ENCODE measurements at regions not wholly inside any gene's neighbourhood (a gene's known extent, or its start where the extent isn't known, plus 50 kb on each side); places are given as distances from the start of the nearest gene placed in this dataset.

DNA sequence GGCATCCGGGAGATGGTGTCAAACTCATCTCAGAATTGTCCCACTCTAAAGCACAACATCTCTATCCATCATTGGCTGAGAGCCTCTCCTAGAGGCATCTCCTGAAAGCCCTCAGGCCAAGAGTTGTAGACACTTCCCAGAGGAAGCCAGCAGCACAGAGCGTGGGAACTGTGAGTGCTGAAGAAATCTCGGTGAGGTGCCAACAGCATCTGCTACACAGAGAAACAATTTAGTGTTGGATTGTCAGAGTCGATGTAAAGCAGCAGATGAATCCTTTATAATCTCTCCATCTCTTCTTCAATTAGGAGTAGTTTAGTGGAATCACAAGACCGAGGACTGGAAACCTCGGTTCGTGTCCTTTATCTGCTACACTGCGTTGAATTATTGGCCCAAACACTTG is 172.2 kb downstream of the C7orf25 start:
- no peak for DNase-seq (ENCODE audit: extremely low read depth, insufficient read length)
- H3K4me3 ChIP-seq (replicated peaks; ENCODE audit: low read depth, low read length), result no peak overlapping the region
- H3K27me3 ChIP-seq (replicated peaks; ENCODE audit: control insufficient read depth, insufficient read depth, low read length), result no peaks in the 10 kb centered on the region
- TF ChIP-seq, protein P1, sequence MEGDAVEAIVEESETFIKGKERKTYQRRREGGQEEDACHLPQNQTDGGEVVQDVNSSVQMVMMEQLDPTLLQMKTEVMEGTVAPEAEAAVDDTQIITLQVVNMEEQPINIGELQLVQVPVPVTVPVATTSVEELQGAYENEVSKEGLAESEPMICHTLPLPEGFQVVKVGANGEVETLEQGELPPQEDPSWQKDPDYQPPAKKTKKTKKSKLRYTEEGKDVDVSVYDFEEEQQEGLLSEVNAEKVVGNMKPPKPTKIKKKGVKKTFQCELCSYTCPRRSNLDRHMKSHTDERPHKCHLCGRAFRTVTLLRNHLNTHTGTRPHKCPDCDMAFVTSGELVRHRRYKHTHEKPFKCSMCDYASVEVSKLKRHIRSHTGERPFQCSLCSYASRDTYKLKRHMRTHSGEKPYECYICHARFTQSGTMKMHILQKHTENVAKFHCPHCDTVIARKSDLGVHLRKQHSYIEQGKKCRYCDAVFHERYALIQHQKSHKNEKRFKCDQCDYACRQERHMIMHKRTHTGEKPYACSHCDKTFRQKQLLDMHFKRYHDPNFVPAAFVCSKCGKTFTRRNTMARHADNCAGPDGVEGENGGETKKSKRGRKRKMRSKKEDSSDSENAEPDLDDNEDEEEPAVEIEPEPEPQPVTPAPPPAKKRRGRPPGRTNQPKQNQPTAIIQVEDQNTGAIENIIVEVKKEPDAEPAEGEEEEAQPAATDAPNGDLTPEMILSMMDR (IDR thresholded peaks at IDR 0.05; ENCODE audit: insufficient read depth, low read length, poor library complexity, severe bottlenecking), result no peak
- H3K36me3 ChIP-seq (ENCODE audit: control insufficient read depth, insufficient read depth, low read length), result no peaks in the 10 kb centered on the region

DNA sequence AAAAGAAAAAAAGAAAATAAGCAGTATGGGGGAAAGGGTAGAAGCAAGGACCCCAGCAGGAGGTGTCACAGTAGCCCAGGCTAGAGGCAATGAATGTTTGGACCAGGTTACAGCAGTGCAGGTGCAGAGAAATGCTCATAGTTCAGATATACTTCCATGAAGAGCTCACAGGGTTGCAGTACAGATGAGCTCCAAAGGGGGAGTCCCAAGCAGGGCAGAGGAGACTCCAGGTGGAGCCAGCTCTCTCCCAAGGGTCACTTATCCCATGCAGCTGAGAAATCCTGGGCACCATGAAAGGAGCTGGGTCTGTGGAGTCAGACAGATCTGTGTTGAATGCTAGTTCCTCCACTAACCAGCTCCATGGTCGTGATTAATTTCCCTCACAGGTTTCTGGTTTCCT is 174.9 kb downstream of the C7orf25 start:
- Histone ChIP-seq H3K4me3 (replicated peaks; ENCODE audit: low read depth, low read length) (no peak overlapping the region), H3K27me3 (replicated peaks; ENCODE audit: control insufficient read depth, insufficient read depth, low read length) (no peaks in the 10 kb centered on the region), H3K36me3 (ENCODE audit: control insufficient read depth, insufficient read depth, low read length) (no peaks in the 10 kb centered on the region)
- TF ChIP-seq, protein P1 (IDR thresholded peaks at IDR 0.05; ENCODE audit: insufficient read depth, low read length, poor library complexity, severe bottlenecking), result no peak
- DNase-seq (ENCODE audit: extremely low read depth, insufficient read length), result no peak

DNA sequence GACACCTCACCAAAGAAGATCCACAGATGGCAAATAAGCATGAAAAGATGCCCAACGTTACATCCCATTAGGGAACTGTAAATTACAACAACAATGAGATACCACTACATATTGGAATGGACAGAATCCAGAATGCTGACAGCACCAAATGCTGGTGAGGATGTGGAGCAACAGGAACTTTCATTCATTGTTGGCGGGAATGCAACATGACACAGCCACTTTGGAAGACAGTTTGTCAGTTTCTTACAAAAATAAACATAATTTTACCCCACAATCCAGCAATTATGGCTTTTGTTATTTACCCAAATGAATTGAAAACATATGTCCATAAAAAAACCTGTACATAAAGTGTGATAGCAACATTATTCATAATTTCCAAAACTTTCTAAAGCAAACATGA is 176.8 kb downstream of the C7orf25 start:
- Histone ChIP-seq H3K4me3 (replicated peaks; ENCODE audit: low read depth, low read length) (no peak overlapping the region), H3K36me3 (ENCODE audit: control insufficient read depth, insufficient read depth, low read length) (no peaks in the 10 kb centered on the region), H3K27me3 (replicated peaks; ENCODE audit: control insufficient read depth, insufficient read depth, low read length) (no peaks in the 10 kb centered on the region)
- no peak for DNase-seq (ENCODE audit: extremely low read depth, insufficient read length)
- TF ChIP-seq, protein P1 (IDR thresholded peaks at IDR 0.05; ENCODE audit: insufficient read depth, low read length, poor library complexity, severe bottlenecking), result no peak

DNA sequence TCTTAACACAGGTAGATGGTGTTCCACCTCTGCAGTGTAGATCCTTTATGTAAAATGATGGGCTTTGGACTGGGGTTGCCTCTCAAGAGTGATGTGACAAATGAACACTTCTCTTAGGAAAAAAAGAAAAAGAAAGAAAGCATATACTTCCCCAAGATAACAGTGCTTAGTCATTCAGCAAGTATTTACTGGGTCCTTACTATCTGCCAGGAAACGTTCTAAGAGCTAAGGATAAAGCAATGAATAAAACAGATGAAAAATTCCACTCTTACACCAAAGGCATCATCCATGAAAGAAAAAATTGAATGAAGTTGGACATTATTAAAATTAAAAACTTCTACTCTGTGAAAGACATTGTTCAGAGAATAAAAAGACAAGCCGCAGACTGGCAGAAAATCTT is 177.3 kb downstream of the C7orf25 start:
- Histone ChIP-seq H3K4me3 (replicated peaks; ENCODE audit: low read depth, low read length) (no peak overlapping the region), H3K27me3 (replicated peaks; ENCODE audit: control insufficient read depth, insufficient read depth, low read length) (no peaks in the 10 kb centered on the region), H3K36me3 (ENCODE audit: control insufficient read depth, insufficient read depth, low read length) (no peaks in the 10 kb centered on the region)
- TF ChIP-seq, protein P1 (IDR thresholded peaks at IDR 0.05; ENCODE audit: insufficient read depth, low read length, poor library complexity, severe bottlenecking), result no peak
- DNase-seq (ENCODE audit: extremely low read depth, insufficient read length), result no peak

DNA sequence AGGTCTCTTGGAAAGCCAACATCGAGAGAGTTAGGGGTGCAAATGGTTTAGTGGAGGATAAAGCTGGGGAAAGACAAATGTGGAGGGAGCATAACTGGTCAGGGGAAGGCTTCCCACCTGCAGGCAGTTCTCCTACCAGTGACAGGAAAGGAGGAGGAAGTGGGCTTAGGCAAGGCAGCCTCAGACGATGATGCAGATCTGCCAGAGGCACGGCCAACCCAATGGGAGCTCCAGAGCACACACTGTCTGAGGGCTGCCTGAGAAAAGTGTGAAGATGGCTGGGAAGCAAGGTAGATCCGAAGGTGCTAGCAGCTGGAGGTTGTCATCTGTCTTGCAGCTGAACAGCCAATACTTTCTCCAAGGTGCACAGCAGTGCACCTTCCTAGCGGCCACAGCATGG is 178.8 kb downstream of the C7orf25 start:
- Histone ChIP-seq H3K4me3 (replicated peaks; ENCODE audit: low read depth, low read length) (no peak overlapping the region), H3K36me3 (ENCODE audit: control insufficient read depth, insufficient read depth, low read length) (no peaks in the 10 kb centered on the region), H3K27me3 (replicated peaks; ENCODE audit: control insufficient read depth, insufficient read depth, low read length) (no peaks in the 10 kb centered on the region)
- TF ChIP-seq, protein P1 (IDR thresholded peaks at IDR 0.05; ENCODE audit: insufficient read depth, low read length, poor library complexity, severe bottlenecking), result no peak
- no peak for DNase-seq (ENCODE audit: extremely low read depth, insufficient read length)

DNA sequence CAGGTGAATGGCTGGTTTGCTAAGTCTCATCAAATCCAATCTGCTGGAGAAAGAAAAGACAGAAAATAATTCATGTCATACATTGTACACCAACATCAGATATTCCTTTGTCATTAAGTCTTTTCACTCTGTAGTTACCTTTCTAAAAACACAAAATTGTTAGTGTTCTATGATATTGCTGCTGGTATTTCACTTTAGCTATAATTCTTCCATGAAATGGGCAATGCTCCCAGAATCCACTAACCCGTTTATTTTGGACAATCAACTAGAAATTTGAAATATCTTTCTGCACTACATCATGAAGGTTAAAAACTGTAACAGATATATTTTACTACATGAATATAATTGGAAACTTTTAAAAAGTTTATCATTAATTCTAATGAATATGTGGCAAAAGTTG is 181.3 kb downstream of the C7orf25 start:
- Histone ChIP-seq H3K4me3 (replicated peaks; ENCODE audit: low read depth, low read length) (no peak overlapping the region), H3K36me3 (ENCODE audit: control insufficient read depth, insufficient read depth, low read length) (no peaks in the 10 kb centered on the region), H3K27me3 (replicated peaks; ENCODE audit: control insufficient read depth, insufficient read depth, low read length) (no peaks in the 10 kb centered on the region)
- TF ChIP-seq, protein P1 (IDR thresholded peaks at IDR 0.05; ENCODE audit: insufficient read depth, low read length, poor library complexity, severe bottlenecking), result no peak
- DNase-seq (ENCODE audit: extremely low read depth, insufficient read length), result no peak
